Neural cell (in vitro differentiated cells): ENCODE measurements at regions not wholly inside any gene's neighbourhood (a gene's known extent, or its start where the extent isn't known, plus 50 kb on each side); places are given as distances from the start of the nearest gene placed in this dataset.
"Not testable (repeated sequence)": the region's sequence is repeated elsewhere in the genome, so short reads cannot be mapped to it uniquely, and the experiment has no call there.

Experiments used
- H2AFZ ChIP-seq: fragments of 200-600, 300-800 bp; sonication (generic), shearing (Covaris generic); 2 replicates; pipeline ENCODE4 v1.6.0; 2014; ENCODE audit warnings: low read depth, mild to moderate bottlenecking, antibody characterized with exemption, low read length, moderate library complexity
- H3F3A ChIP-seq: fragments of 200-600 bp; shearing (Covaris generic); 2 replicates; pipeline ENCODE4 v1.6.1; 2016; ENCODE audit warnings: mild to moderate bottlenecking, moderate library complexity, mixed read lengths, antibody characterized with exemption, low read length; ENCODE audit not compliant: insufficient read depth, poor library complexity, severe bottlenecking
- H3K27ac ChIP-seq: fragments of 200-600, 300-800 bp; sonication (generic), shearing (Covaris generic); 2 replicates; pipeline ENCODE4 v1.5.1; 2014; ENCODE audit warnings: mild to moderate bottlenecking, low read length, moderate library complexity
- H3K27me3 ChIP-seq: fragments of 300-800, 200-600 bp; sonication (generic), shearing (Covaris generic); 2 replicates; pipeline ENCODE4 v1.6.0; 2014; ENCODE audit warnings: mild to moderate bottlenecking, low read depth, low read length, moderate library complexity; ENCODE audit not compliant: insufficient read depth
- H3K36me3 ChIP-seq: fragments of 300-800, 200-600 bp; sonication (generic), shearing (Covaris generic); 2 replicates; pipeline ENCODE4 v1.5.1; 2014; ENCODE audit warnings: mild to moderate bottlenecking, antibody characterized with exemption, low read length, moderate library complexity; ENCODE audit not compliant: insufficient read depth
- H3K4me2 ChIP-seq: fragments of 300-800, 200-600 bp; sonication (generic), shearing (Covaris generic); 2 replicates; pipeline ENCODE4 v1.6.0; 2014; ENCODE audit warnings: mild to moderate bottlenecking, low read length
- H3K4me3 ChIP-seq: fragments of 300-800, 200-600 bp; sonication (generic), shearing (Covaris generic); 2 replicates; pipeline ENCODE4 v1.5.1; 2014; ENCODE audit warnings: mild to moderate bottlenecking, low read length, moderate library complexity
- H3K79me2 ChIP-seq: fragments of 200-600 bp; shearing (Covaris generic); replicated peaks from 2 replicates; pipeline ENCODE4 v1.6.0; 2014; ENCODE audit warnings: mild to moderate bottlenecking, low read length, moderate library complexity; ENCODE audit not compliant: insufficient read depth
- H3K9ac ChIP-seq: fragments of 300-800, 200-600 bp; sonication (generic), shearing (Covaris generic); 2 replicates; pipeline ENCODE4 v1.6.1; 2016; ENCODE audit warnings: mild to moderate bottlenecking, low read length, mixed read lengths
- H3K9me2 ChIP-seq: fragments of 200-600 bp; shearing (Covaris generic); 2 replicates; pipeline ENCODE4 v1.6.1; 2016; ENCODE audit warnings: mild to moderate bottlenecking, low read length, mixed read lengths; ENCODE audit not compliant: insufficient read depth
- H3K9me3 ChIP-seq: fragments of 200-600, 300-800 bp; sonication (generic), shearing (Covaris generic); 2 replicates; pipeline ENCODE4 v1.6.1; 2016; ENCODE audit warnings: mild to moderate bottlenecking, mixed run types, low read length, moderate library complexity, mixed read lengths
- H4K20me1 ChIP-seq: fragments of 200-600 bp; shearing (Covaris generic); 2 replicates; pipeline ENCODE4 v1.6.1; 2016; ENCODE audit warnings: mild to moderate bottlenecking, mixed run types; ENCODE audit not compliant: insufficient read depth
- EP300 ChIP-seq: fragments of 450-650 bp; conservative IDR thresholded peaks from 2 replicates; pipeline ENCODE4 v1.6.1; 2014; ENCODE audit warnings: antibody characterized with exemption, mild to moderate bottlenecking, moderate library complexity; ENCODE audit not compliant: poor library complexity, severe bottlenecking
- EZH2 ChIP-seq: fragments of 200-600, 300-800 bp; shearing (Covaris generic), sonication (generic); IDR thresholded peaks from 2 replicates; pipeline ENCODE4 v1.6.1; 2014; ENCODE audit warnings: antibody characterized with exemption, low read length, borderline replicate concordance, mild to moderate bottlenecking; ENCODE audit not compliant: insufficient read depth, poor library complexity, severe bottlenecking
- MXI1 ChIP-seq: fragments of 450-650 bp; conservative IDR thresholded peaks from 2 replicates; pipeline ENCODE4 v1.6.1; 2014; ENCODE audit warnings: antibody characterized with exemption, mild to moderate bottlenecking; ENCODE audit not compliant: poor library complexity, severe bottlenecking
- POLR2AphosphoS5 ChIP-seq: IDR thresholded peaks from 2 replicates; pipeline ENCODE4 v1.6.1; 2012
- RAD21 ChIP-seq: fragments of 450-650 bp; conservative IDR thresholded peaks from 2 replicates; pipeline ENCODE4 v1.6.1; 2014; ENCODE audit warnings: antibody characterized with exemption, mild to moderate bottlenecking, moderate library complexity
- SMC3 ChIP-seq: fragments of 450-650 bp; conservative IDR thresholded peaks from 2 replicates; pipeline ENCODE4 v1.6.1; 2014; ENCODE audit warnings: antibody characterized with exemption, mild to moderate bottlenecking, moderate library complexity; ENCODE audit not compliant: poor library complexity
- TAF1 ChIP-seq: IDR thresholded peaks from 2 replicates; pipeline ENCODE4 v1.6.1; 2012; ENCODE audit warnings: low read depth
- TF ChIP-seq, protein P1 (sequence below): fragments of 450-650 bp; IDR thresholded peaks from 2 replicates; pipeline ENCODE4 v1.5.1; 2014; ENCODE audit warnings: antibody characterized with exemption, mild to moderate bottlenecking, moderate library complexity; ENCODE audit not compliant: poor library complexity, severe bottlenecking
- TF ChIP-seq, protein P2 (sequence below): IDR thresholded peaks from 2 replicates; pipeline ENCODE4 v1.6.1; 2012; ENCODE audit warnings: borderline replicate concordance

DNA sequence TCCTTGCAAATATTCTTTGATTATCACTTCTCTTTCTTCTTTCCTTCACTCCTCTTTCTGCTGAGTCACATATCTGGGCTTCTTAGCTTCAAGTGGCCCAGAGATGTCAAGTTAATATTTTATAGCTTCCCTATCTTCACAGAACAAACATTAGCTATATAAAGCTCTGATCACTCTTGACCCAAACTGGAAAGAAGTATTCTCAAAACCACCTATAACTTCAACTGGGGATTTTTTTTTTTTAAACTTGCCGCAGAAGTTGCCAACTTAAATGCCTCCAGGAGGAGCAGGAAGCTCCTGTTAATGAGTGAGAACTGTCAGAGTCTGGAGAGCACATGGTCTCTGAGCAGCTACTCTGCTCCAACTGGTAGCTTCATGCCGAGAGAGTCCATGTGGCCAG lies 233.3 kb upstream of the EDNRA start:
- H3K79me2 ChIP-seq, result no peaks in the 10 kb centered on the region
- H3K36me3 ChIP-seq, result no peaks in the 10 kb centered on the region
- no peaks in the 10 kb centered on the region for H4K20me1 ChIP-seq
- no peak overlapping the region for H3K27ac ChIP-seq
- no peak overlapping the region for H2AFZ ChIP-seq
- no peaks in the 10 kb centered on the region for H3F3A ChIP-seq
- H3K4me2 ChIP-seq, result no peak overlapping the region
- no peaks in the 10 kb centered on the region for H3K27me3 ChIP-seq
- H3K4me3 ChIP-seq, result no peak overlapping the region
- TF ChIP-seq, protein P1, sequence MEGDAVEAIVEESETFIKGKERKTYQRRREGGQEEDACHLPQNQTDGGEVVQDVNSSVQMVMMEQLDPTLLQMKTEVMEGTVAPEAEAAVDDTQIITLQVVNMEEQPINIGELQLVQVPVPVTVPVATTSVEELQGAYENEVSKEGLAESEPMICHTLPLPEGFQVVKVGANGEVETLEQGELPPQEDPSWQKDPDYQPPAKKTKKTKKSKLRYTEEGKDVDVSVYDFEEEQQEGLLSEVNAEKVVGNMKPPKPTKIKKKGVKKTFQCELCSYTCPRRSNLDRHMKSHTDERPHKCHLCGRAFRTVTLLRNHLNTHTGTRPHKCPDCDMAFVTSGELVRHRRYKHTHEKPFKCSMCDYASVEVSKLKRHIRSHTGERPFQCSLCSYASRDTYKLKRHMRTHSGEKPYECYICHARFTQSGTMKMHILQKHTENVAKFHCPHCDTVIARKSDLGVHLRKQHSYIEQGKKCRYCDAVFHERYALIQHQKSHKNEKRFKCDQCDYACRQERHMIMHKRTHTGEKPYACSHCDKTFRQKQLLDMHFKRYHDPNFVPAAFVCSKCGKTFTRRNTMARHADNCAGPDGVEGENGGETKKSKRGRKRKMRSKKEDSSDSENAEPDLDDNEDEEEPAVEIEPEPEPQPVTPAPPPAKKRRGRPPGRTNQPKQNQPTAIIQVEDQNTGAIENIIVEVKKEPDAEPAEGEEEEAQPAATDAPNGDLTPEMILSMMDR, result no peak
- TF ChIP-seq POLR2AphosphoS5 (no peak), TAF1 (no peak), MXI1 (no peak)
- TF ChIP-seq, protein P2, sequence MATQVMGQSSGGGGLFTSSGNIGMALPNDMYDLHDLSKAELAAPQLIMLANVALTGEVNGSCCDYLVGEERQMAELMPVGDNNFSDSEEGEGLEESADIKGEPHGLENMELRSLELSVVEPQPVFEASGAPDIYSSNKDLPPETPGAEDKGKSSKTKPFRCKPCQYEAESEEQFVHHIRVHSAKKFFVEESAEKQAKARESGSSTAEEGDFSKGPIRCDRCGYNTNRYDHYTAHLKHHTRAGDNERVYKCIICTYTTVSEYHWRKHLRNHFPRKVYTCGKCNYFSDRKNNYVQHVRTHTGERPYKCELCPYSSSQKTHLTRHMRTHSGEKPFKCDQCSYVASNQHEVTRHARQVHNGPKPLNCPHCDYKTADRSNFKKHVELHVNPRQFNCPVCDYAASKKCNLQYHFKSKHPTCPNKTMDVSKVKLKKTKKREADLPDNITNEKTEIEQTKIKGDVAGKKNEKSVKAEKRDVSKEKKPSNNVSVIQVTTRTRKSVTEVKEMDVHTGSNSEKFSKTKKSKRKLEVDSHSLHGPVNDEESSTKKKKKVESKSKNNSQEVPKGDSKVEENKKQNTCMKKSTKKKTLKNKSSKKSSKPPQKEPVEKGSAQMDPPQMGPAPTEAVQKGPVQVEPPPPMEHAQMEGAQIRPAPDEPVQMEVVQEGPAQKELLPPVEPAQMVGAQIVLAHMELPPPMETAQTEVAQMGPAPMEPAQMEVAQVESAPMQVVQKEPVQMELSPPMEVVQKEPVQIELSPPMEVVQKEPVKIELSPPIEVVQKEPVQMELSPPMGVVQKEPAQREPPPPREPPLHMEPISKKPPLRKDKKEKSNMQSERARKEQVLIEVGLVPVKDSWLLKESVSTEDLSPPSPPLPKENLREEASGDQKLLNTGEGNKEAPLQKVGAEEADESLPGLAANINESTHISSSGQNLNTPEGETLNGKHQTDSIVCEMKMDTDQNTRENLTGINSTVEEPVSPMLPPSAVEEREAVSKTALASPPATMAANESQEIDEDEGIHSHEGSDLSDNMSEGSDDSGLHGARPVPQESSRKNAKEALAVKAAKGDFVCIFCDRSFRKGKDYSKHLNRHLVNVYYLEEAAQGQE, result no peak
- no peak overlapping the region for H3K9ac ChIP-seq
- H3K9me2 ChIP-seq, result no peaks in the 10 kb centered on the region
- H3K9me3 ChIP-seq, result no peaks in the 10 kb centered on the region

DNA sequence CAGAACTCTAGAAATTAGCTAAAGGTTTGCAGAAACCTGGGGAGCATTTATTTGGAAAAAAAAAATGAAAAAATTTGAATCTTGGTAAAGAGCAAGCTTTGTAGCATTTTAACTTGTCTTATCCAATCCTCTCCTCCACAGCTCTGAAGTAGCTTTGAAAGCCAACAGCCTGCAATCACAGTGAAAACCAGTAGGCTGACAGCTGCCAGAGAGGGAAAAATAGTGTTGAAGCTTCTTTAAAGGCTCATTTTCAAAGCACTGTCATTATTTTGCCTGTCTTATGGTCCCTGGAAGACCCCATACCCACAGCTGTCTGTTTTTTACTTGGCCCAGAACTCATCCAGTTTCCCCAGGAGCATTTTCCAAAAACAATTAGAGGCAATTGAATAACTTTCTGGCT lies 230.8 kb upstream of the EDNRA start:
- no peaks in the 10 kb centered on the region for H3K9me2 ChIP-seq
- H3K4me3 ChIP-seq, result no peak overlapping the region
- H3K27me3 ChIP-seq, result no peaks in the 10 kb centered on the region
- no peaks in the 10 kb centered on the region for H3K79me2 ChIP-seq
- H2AFZ ChIP-seq, result no peak overlapping the region
- H3K27ac ChIP-seq, result no peak overlapping the region
- no peak overlapping the region for H3K9ac ChIP-seq
- no peaks in the 10 kb centered on the region for H3K36me3 ChIP-seq
- no peak overlapping the region for H3K4me2 ChIP-seq
- TF ChIP-seq, protein P2, result no peak
- TF ChIP-seq, protein P1, result no peak
- TF ChIP-seq TAF1 (no peak), MXI1 (no peak), POLR2AphosphoS5 (no peak), RAD21 (no peak), EZH2 (no peak), SMC3 (no peak), EP300 (no peak)
- no peaks in the 10 kb centered on the region for H3F3A ChIP-seq
- H3K9me3 ChIP-seq, result no peaks in the 10 kb centered on the region
- H4K20me1 ChIP-seq, result no peaks in the 10 kb centered on the region

DNA sequence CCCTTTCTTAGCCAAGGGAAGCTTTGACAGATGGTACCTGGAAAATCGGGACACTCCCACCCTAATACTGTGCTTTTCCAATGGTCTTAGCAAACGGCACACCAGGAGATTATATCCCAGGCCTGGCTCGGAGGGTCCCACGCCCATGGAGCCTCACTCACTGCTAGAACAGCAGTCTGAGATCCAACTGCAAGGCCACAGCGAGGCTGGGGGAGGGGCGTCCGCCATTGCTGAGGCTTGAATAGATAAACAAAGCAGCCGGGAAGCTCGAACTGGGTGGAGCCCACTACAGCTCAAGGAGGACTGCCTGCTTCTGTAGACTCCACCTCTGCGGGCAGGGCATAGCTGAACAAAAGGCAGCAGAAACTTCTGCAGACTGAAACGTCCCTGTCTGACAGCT lies 225.6 kb upstream of the EDNRA start:
- H2AFZ ChIP-seq, H3K79me2 ChIP-seq, H3K36me3 ChIP-seq, H3K9me3 ChIP-seq, H3K4me2 ChIP-seq, H3K27me3 ChIP-seq, H3F3A ChIP-seq, H3K27ac ChIP-seq, H3K9me2 ChIP-seq, H3K9ac ChIP-seq, H3K4me3 ChIP-seq, H4K20me1 ChIP-seq: not testable (repeated sequence)

DNA sequence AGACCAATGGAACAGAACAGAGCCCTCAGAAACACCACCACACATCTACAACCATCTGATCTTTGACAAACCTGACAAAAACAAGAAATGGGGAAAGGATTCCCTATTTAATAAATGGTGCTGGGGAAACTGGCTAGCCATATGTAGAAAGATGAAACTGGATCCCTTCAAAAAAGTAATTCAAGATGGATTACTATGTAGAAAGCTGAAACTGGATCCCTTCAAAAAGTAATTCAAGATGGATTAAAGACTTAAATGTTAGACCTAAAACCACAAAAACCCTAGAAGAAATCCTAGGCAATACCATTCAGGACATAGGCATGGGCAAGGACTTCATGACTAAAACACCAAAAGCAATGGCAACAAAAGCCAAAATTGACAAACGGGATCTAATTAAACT lies 221.6 kb upstream of the EDNRA start:
- not testable (repeated sequence) for H3K9me2 ChIP-seq, H3K9me3 ChIP-seq, H3K4me2 ChIP-seq, H3K4me3 ChIP-seq, H3K27ac ChIP-seq, H3K9ac ChIP-seq, H4K20me1 ChIP-seq, H2AFZ ChIP-seq, H3K27me3 ChIP-seq, H3K79me2 ChIP-seq, H3F3A ChIP-seq, H3K36me3 ChIP-seq
